ENCODE measurements at regions not wholly inside any gene's neighbourhood (a gene's known extent, or its start where the extent isn't known, plus 50 kb on each side); places are given as distances from the start of the nearest gene placed in this dataset.
"Not testable (repeated sequence)": the region's sequence is repeated elsewhere in the genome, so short reads cannot be mapped to it uniquely, and the experiment has no call there.

GRCh38 chr10:28894146-28894545 lies 216.8 kb downstream of the BAMBI start:
- H3K27ac Mint-ChIP-seq: no peak overlapping the region

DNA sequence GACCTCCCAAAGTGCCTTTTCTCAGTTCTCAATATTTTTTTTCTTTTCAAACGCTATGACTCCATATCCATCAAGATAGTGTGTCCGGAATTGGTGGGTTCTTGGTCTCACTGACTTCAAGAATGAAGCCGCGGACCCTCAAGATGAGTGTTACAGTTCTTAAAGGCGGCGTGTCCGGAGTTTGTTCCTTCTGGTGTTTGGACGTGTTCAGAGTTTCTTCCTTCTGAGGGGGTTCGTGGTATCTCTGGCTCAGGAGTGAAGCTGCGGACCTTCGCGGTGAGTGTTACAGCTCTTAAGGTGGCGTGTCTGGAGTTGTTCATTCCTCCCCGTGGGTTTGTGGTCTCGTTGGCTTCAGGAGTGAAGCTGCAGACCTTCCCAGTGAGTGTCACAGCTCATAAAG lies 218.3 kb downstream of the BAMBI start:
- Histone ChIP-seq H3F3A (ENCODE audit: low read depth) (peaks cover 13% of the 10 kb centered on the region), H3K4me1 (peaks cover 13% of the 10 kb centered on the region)
- not testable (repeated sequence) for H3K9ac ChIP-seq; H3K36me3 ChIP-seq; H3K9me3 ChIP-seq (ENCODE audit: low read depth); H3K27ac ChIP-seq; H3K27ac Mint-ChIP-seq; H3K27me3 ChIP-seq; H3K36me3 Mint-ChIP-seq; DNase-seq (ENCODE audit: low spot score); H4K20me1 ChIP-seq (ENCODE audit: low read depth); H3K79me2 ChIP-seq (ENCODE audit: low read depth); H3K4me2 ChIP-seq; H3K4me3 ChIP-seq; H3K9me3 Mint-ChIP-seq; H2AFZ ChIP-seq (replicated peaks)
- peak overlapping the region; percentile 41 for H3K4me3 Mint-ChIP-seq
- H3K4me1 Mint-ChIP-seq: peaks cover 19% of the 10 kb centered on the region
- H3K27me3 Mint-ChIP-seq (ENCODE audit: insufficient read depth, low read depth): peaks cover 12% of the 10 kb centered on the region

More at GRCh38 chr10:28894146-28894545, 216.8 kb downstream of the BAMBI start:
- H3K9me3 Mint-ChIP-seq: peaks cover 6% of the 10 kb centered on the region
- H3K36me3 Mint-ChIP-seq: no peaks in the 10 kb centered on the region
- H4K20me1 ChIP-seq (ENCODE audit: low read depth): no peaks in the 10 kb centered on the region
- H3F3A ChIP-seq (ENCODE audit: low read depth): peaks cover 13% of the 10 kb centered on the region
- no peak overlapping the region for H2AFZ ChIP-seq (replicated peaks)
- no peak for DNase-seq (ENCODE audit: low spot score)
- H3K4me1 Mint-ChIP-seq: peaks cover 21% of the 10 kb centered on the region
- no peaks in the 10 kb centered on the region for H3K27me3 ChIP-seq
- H3K4me2 ChIP-seq: no peak overlapping the region
- TF ChIP-seq EZH2phosphoT487 (IDR thresholded peaks at IDR 0.05) (no peak), EZH2 (IDR thresholded peaks at IDR 0.05) (no peak)
- TF ChIP-seq, protein P1, sequence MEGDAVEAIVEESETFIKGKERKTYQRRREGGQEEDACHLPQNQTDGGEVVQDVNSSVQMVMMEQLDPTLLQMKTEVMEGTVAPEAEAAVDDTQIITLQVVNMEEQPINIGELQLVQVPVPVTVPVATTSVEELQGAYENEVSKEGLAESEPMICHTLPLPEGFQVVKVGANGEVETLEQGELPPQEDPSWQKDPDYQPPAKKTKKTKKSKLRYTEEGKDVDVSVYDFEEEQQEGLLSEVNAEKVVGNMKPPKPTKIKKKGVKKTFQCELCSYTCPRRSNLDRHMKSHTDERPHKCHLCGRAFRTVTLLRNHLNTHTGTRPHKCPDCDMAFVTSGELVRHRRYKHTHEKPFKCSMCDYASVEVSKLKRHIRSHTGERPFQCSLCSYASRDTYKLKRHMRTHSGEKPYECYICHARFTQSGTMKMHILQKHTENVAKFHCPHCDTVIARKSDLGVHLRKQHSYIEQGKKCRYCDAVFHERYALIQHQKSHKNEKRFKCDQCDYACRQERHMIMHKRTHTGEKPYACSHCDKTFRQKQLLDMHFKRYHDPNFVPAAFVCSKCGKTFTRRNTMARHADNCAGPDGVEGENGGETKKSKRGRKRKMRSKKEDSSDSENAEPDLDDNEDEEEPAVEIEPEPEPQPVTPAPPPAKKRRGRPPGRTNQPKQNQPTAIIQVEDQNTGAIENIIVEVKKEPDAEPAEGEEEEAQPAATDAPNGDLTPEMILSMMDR (IDR thresholded peaks at IDR 0.05): no peak
- H3K4me1 ChIP-seq: peaks cover 13% of the 10 kb centered on the region
- H3K4me3 ChIP-seq: no peak overlapping the region
- no peak overlapping the region for H3K9ac ChIP-seq
- H3K27ac ChIP-seq: no peak overlapping the region
- H3K36me3 ChIP-seq: no peaks in the 10 kb centered on the region
- peaks cover 12% of the 10 kb centered on the region for H3K27me3 Mint-ChIP-seq (ENCODE audit: insufficient read depth, low read depth)
- H3K4me3 Mint-ChIP-seq: no peak overlapping the region
- H3K9me3 ChIP-seq (ENCODE audit: low read depth): no peaks in the 10 kb centered on the region
- H3K79me2 ChIP-seq (ENCODE audit: low read depth): no peaks in the 10 kb centered on the region

DNA sequence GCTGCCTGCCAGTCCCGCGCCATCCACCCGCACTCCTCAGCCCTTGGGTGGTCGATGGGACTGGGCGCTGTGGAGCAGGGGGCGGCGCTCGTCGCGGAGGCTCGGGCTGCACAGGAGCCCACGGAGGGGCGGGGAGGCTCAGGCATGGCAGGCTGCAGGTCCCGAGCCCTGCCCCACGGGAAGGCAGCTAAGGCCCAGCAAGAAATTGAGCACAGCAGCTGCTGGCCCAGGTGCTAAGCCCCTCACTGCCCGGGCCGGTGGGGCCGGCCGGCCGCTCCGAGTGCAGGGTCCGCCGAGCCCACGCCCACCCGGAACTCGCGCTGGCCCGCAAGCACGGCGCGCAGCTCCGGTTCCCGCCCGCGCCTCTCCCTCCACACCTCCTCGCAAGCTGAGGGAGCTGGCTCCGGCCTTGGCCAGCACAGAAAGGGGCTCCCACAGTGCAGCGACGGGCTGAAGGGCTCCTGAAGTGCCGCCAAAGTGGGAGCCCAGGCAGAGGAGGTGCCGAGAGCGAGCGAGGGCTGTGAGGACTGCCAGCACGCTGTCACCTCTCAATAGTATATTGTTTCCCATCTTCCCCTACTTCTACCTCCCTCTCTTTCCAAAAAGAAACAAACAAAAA lies 219.6 kb downstream of the BAMBI start:
- H4K20me1 ChIP-seq (ENCODE audit: low read depth); H3K9me3 Mint-ChIP-seq; H2AFZ ChIP-seq (replicated peaks); H3K36me3 ChIP-seq; H3K9ac ChIP-seq; H3K4me3 ChIP-seq; H3K36me3 Mint-ChIP-seq; H3K27me3 ChIP-seq; DNase-seq (ENCODE audit: low spot score); H3K9me3 ChIP-seq (ENCODE audit: low read depth); H3K79me2 ChIP-seq (ENCODE audit: low read depth): not testable (repeated sequence)
- Histone ChIP-seq H3K4me2 (peak overlapping the region; percentile 40), H3K27ac (peak overlapping the region; percentile 59), H3K4me1 (peaks cover 13% of the 10 kb centered on the region), H3F3A (ENCODE audit: low read depth) (peaks cover 13% of the 10 kb centered on the region)
- peak overlapping the region; percentile 4 for H3K4me3 Mint-ChIP-seq
- H3K27me3 Mint-ChIP-seq (ENCODE audit: insufficient read depth, low read depth): peaks cover 14% of the 10 kb centered on the region
- H3K27ac Mint-ChIP-seq: peak overlapping the region; percentile 1
- peaks cover 19% of the 10 kb centered on the region for H3K4me1 Mint-ChIP-seq

- Histone ChIP-seq H3K9ac (no peak overlapping the region), H3K79me2 (ENCODE audit: low read depth) (no peaks in the 10 kb centered on the region), H3K4me3 (no peak overlapping the region), H3K36me3 (no peaks in the 10 kb centered on the region), H3K9me3 (ENCODE audit: low read depth) (no peaks in the 10 kb centered on the region), H3K4me1 (peaks cover 13% of the 10 kb centered on the region), H4K20me1 (ENCODE audit: low read depth) (no peaks in the 10 kb centered on the region), H3K4me2 (peak overlapping the region; percentile 40), H3K27ac (peak overlapping the region; percentile 59), H3K27me3 (no peaks in the 10 kb centered on the region), H3F3A (ENCODE audit: low read depth) (peaks cover 13% of the 10 kb centered on the region), H2AFZ (replicated peaks) (no peak overlapping the region)
- TF ChIP-seq EZH2phosphoT487 (IDR thresholded peaks at IDR 0.05) (no peak), EZH2 (IDR thresholded peaks at IDR 0.05) (no peak)
- TF ChIP-seq, protein P1 (IDR thresholded peaks at IDR 0.05): no peak
- Mint-ChIP-seq H3K9me3 (peaks cover 6% of the 10 kb centered on the region), H3K27ac (peak overlapping the region; percentile 33), H3K36me3 (no peaks in the 10 kb centered on the region), H3K27me3 (ENCODE audit: insufficient read depth, low read depth) (peaks cover 12% of the 10 kb centered on the region), H3K4me1 (peaks cover 19% of the 10 kb centered on the region), H3K4me3 (peak overlapping the region; percentile 48)
- DNase-seq (ENCODE audit: low spot score): peak; percentile 86
Measured at GRCh38 chr10:28897617-28898464, 220.5 kb downstream of the BAMBI start.

All from neural progenitor cell (in vitro differentiated cells).